ENCODE measurements at regions not wholly inside any gene's neighbourhood (a gene's known extent, or its start where the extent isn't known, plus 50 kb on each side); places are given as distances from the start of the nearest gene placed in this dataset.
A peak's percentile ranks its signal among the peaks of the same experiment; 100 is the strongest.

DNA sequence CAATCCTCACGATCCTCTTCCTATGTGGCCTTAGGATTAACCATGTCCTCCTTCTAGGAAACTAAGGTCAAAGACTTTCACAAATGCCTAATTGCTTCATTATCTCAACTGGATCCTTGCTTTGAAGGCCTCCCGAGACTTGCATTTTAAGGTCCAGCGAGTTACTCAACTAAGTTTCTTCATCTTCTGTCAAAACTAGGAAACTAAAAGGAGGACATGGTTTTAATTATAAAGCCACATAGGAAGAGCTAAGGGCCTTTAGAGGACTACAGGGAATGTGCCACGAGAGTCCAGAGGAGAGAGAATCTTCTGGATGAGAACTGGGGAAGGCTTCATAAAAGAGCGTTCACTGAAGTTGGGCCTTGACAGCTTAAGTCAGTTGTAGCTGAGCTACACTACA is 87.8 kb upstream of the LPP start:
- no peak for DNase-seq (ENCODE audit: low spot score)

GRCh38 chr3:188067932-188068331 is 86.0 kb upstream of the LPP start:
- DNase-seq (ENCODE audit: low spot score) = no peak

DNA sequence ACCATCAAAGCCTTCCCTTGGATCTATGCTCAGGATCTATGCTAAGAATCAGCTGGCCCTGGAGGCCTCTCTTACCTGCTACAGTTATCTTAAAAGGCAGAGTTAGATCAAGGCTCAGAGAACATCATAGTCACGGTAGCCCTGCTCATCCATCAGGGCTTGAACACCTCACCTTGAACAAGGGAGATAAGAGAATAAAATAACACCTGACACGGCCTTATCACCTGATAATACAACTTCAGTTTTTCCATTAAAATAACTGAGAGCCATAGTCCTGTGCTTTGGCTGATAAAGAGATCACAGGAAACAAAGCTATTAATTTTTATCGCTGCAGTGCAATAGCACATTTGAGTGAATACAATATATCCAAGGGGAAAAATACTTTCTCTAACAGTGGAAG is 85.6 kb upstream of the LPP start:
- DNase-seq (ENCODE audit: low spot score) = no peak

DNA sequence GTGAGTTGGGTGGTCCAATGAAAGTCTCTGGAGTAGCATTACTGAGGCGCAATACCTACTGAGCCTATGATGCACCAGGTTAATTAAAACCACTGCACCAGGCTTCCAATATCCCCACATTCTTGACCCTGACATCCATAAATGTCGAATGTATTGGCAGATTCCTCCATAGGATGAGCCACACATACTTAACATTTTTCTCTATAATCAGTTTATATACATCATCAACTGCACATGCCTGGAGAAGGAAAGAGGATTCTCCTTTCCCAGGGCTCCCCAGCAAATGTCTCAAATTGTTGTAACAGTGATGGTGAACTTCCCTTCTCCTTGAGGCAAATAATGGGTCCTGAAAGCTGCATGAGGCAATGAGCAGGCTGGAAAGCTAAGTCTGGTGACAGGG is 82.3 kb upstream of the LPP start:
- DNase-seq (ENCODE audit: low spot score) = no peak

- peak; percentile 55 for DNase-seq (ENCODE audit: low spot score)
Measured at GRCh38 chr3:188076176-188076575, 77.8 kb upstream of the LPP start.

DNA sequence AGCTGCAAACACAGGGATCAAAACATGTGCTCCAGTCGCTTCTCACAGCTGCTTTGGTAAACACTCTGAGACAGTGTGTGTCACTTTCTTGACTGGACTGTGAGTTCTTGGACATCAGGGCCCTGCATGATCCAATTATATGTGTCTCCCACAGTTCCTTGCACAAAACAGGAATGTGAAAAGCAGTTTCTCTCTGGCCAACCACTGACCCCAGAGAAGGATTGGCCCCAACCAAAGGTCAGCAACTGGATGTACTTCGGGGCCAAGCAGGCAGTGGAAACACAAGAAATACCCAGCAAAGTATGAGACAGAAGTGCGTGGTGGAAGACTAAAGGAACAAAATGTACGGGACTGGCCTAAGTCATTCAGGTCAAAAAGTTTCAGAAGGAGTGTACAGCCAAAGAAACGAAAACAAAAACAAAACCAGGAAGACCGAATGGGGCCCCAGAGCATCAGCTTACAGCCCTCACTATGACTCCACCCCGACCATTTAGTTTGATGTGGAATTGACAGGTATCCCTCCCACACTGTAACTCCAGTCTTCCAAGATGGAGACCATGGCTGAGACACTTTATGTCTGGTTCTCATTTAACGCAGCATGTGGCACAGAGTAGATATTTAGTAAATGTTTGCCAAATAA is 76.7 kb upstream of the LPP start:
- DNase-seq (ENCODE audit: low spot score) = no peak

DNA sequence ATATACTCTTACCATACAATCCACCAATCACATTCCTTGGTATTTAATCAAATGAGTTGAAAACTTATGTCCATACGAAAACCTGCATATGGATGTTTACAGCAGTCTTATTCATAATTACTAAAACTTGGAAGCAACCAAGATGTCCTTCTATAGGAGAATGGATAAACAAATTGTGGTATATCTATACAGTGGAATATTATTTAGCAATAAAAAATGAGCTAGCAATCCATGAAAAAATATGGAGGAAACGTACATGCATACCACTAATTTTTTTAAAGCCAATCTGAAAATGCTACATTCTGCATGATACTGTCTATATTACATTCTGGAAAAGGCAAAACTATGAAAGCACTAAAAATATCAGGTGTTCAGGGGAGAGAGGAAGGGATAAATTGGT is 73.9 kb upstream of the LPP start:
- DNase-seq (ENCODE audit: low spot score) = no peak

- DNase-seq (ENCODE audit: low spot score) = no peak
Measured at GRCh38 chr3:188082031-188082430, 71.9 kb upstream of the LPP start.

DNA sequence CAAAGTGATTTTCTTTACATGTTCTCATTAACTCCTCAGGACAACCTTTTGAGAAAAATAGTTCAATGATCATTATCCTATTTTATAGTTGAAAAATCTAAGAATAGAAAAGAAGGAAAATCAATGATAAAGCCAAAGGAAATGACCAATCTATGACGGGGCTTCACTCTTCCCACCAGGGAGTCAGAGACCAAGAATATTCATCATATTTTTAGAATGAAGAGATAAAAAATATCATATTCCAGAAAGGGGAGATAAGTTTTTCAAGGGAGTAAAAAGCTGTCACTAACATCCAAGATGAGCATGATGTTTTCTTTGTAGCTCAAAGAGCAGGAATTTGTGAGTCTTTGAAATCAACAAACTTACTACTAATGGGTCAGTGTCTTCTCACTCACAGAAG is 71.5 kb upstream of the LPP start:
- no peak for DNase-seq (ENCODE audit: low spot score)

DNA sequence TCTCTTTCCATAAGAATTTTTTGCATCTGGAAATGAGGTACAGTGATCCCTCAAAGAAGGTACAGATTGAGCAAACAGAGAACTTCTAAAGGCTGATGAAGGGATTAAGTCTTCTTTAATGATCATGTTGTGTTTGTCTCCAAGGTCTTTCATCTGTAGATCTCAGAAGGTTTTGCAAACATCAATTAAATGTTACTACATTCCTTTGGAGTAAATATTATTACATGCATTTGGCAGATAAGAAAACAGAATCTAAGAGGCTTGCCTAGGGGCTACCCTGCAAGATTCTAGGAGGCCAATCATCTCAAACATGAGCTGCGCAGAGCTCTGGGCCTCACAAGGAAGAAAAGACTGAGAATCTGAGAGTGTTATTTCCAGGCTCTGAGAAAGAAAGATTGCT is 70.9 kb upstream of the LPP start:
- no peak for DNase-seq (ENCODE audit: low spot score)

GRCh38 chr3:188084752-188085583 is 69.0 kb upstream of the LPP start:
- DNase-seq (ENCODE audit: low spot score) = no peak

DNA sequence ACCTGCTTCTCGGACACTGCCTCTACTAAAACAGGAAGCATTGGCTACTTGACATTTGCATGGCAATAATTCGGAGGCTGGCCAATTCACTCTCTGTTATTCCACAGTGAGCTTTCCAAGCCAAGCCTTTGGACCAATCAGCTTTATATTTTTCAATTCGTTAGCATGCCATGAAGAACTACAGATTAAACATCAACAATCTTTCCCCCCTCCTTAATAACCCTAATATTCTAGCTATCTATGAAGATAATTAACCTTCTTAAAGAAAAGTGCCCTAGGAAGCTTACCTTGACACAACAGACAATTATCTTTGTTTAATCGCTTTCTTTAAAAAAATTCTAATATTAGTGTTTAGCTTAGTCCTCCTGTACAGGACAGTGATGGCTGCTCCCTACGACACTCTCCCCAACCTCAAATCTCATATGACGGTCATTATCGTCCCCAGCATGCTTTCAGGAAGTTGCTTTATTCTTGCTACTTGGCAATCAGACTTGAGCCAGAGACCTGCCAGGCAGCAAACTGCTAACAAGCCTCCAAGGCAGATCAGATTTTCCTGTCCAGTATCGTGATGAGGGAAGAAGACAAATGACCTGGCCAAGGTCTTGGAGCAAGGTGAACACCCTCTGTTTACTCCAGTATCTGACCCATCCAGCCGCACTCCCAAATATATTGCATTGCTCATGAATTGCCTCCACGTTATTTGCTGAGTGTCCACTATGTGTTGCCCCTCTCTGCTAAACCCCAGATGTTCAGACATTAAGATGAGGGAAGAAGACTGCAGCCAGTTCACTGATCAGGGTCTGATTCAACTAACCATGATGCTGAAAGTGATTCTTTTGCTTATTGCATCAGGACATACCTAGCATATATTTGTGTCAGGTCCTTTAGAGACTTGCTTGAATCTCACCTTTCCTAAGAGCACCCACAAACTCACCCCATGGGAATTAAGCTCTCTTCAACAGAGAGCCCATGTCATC is 68.1 kb upstream of the LPP start:
- no peak for DNase-seq (ENCODE audit: low spot score)

- DNase-seq (ENCODE audit: low spot score) = no peak
Measured at GRCh38 chr3:188088948-188089685, 64.8 kb upstream of the LPP start.

- no peak for DNase-seq (ENCODE audit: low spot score)
Measured at GRCh38 chr3:188090620-188091309, 63.2 kb upstream of the LPP start.

- no peak for DNase-seq (ENCODE audit: low spot score)
Measured at GRCh38 chr3:188091746-188092145, 62.2 kb upstream of the LPP start.

DNA sequence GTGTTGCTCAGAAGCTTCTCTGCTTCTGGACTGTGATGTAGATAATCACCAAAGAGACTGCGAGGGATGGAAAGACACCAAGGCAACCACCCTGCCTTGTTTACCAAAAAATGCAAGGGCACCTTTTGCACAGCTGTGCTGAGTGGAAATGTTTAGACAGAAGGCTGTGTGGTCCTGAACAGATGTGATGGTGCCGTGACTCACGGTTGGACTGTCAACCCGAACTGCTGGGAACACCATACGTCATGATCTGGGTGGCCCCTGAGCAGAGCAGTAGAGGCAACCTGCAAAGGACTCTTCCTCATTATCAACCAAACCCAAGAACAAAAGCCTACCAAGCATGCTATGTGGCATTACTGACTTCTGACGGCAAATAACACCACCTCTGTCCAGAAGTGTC is 61.3 kb upstream of the LPP start:
- DNase-seq (ENCODE audit: low spot score) = no peak

DNA sequence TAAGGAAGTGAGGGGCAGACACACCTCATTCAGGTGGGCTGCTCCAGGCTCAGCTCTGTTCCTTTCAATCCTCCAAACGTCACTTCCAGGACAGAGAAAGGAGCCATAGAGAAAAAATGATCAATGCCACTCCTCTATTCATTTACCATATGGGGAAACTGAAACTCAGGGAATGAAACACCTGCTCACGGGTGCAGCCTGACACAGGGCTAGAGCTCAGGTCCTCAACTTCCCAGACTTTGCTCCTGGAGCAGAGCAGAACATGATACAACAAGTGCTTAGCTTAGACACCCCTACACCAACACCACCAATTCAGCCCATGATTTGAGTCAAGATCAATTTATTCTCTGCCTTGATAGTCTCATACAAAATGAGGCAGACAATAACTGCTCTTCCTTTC is 58.5 kb upstream of the LPP start:
- DNase-seq (ENCODE audit: low spot score) = no peak

DNA sequence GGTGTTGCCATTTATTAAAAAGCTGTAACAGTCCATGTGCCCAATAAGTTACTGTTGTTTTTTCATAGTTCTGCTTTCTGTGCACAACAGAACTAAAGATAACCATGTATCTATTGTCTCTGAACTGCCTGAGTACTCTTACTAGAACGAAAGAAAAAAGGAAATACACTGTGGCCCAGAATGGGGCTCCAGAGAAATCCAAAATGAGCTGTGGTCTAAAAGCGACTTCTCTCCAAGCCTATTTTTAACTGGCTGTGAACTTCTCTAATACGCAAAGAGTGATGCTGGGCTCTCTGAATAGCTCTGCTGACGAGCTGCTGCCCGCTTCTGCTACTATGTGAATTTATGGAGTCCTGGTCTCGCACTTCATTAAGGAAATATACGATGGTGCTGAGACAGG is 56.2 kb upstream of the LPP start:
- peak; percentile 61 for DNase-seq (ENCODE audit: low spot score)

DNA sequence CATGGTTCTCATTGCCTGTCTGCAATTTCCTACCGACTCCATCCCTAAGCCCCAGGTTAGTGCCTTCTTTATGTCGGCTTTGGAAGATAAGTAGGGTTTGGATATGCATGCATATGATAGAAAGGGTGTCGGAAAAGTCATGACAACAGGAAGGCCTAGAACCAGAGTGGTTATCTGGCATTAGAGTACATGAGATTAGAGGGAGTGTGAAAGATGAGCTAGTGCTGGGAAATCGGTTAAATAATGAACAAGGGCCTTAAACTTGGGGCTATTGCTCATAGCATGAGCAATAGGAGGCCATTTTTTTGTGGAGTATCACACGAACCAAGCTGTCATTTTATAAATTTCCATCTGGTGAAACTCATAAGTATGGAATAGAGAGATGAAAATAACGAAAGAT is 54.0 kb upstream of the LPP start:
- no peak for DNase-seq (ENCODE audit: low spot score)

DNA sequence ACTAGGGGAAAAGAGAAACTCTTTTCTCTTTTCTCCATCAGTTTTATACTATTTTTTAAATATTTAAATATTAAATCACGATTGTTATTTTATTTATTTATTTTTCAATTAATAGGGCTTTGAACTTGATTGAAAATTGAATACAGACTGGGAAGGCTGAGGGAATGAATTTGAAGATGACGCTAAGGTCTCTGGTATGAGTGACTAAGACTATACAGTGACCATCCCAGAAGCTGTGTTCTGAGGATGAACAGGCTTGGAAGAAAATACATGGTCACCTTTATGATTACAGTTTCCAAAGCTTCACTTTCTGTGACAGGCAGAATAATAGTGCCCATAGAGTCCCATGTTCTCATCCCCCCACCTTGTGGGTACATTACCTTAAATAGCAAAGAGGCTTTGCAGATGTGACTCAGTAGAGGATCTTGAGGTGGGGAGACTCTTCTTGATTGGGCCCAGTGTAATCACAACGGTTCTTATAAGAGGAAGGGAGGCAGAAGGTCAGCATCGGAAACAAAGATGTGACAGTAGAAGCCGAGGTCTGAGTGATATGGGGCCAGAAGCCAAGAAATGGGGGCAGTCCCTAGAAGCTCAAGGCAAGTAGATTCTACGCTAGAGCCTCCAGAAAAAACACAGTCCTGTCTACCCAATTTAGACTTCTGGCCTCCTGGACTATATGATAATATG is 51.0 kb upstream of the LPP start:
- no peak for DNase-seq (ENCODE audit: low spot score)

- DNase-seq (ENCODE audit: low spot score) = no peak
Measured at GRCh38 chr3:188104050-188104449, 49.9 kb upstream of the LPP start.

Data from globus pallidus (tissue), 1 donor.